ENCODE measurements at regions not wholly inside any gene's neighbourhood (a gene's known extent, or its start where the extent isn't known, plus 50 kb on each side); places are given as distances from the start of the nearest gene placed in this dataset.

GRCh38 chr5:109958082-109958481 is 268.4 kb downstream of the MAN2A1 start:
- Histone ChIP-seq H3K27ac (ENCODE audit: low read length) (no peak overlapping the region), H3K4me3 (ENCODE audit: low read length) (no peak overlapping the region), H3K9me3 (ENCODE audit: control insufficient read depth, insufficient read depth, low read length) (no peaks in the 10 kb centered on the region), H3K27me3 (ENCODE audit: control insufficient read depth, insufficient read depth, low read length) (no peaks in the 10 kb centered on the region), H3K36me3 (ENCODE audit: control insufficient read depth, insufficient read depth, low read length) (no peaks in the 10 kb centered on the region), H3K4me1 (ENCODE audit: control insufficient read depth, insufficient read depth, low read length) (no peaks in the 10 kb centered on the region)
- ATAC-seq (no peak), DNase-seq (no peak)
- H3K36me3 Mint-ChIP-seq = no peaks in the 10 kb centered on the region
- no peak overlapping the region for H3K4me3 Mint-ChIP-seq
- no peak for TF ChIP-seq CTCF (IDR thresholded peaks at IDR 0.05)
- H3K27me3 Mint-ChIP-seq (ENCODE audit: low read depth in 2 of 2) = no peaks in the 10 kb centered on the region
- 91% methylated on average over 5 of the region's 5 CpGs for whole genome bisulfite sequencing (ENCODE audit: insufficient coverage)
- intact Hi-C loops (cut with micrococcal nuclease) = no loop called here
- no peaks in the 10 kb centered on the region for H3K9me3 Mint-ChIP-seq
- H3K27ac Mint-ChIP-seq = no peak overlapping the region
- H3K4me1 Mint-ChIP-seq = no peaks in the 10 kb centered on the region

- ATAC-seq = no peak
- H3K27me3 Mint-ChIP-seq (ENCODE audit: low read depth in 2 of 2) = no peaks in the 10 kb centered on the region
- H3K9me3 Mint-ChIP-seq = no peaks in the 10 kb centered on the region
- Histone ChIP-seq H3K27ac (ENCODE audit: low read length) (no peak overlapping the region), H3K4me3 (ENCODE audit: low read length) (no peak overlapping the region), H3K4me1 (ENCODE audit: control insufficient read depth, insufficient read depth, low read length) (no peaks in the 10 kb centered on the region), H3K9me3 (ENCODE audit: control insufficient read depth, insufficient read depth, low read length) (no peaks in the 10 kb centered on the region), H3K36me3 (ENCODE audit: control insufficient read depth, insufficient read depth, low read length) (no peaks in the 10 kb centered on the region), H3K27me3 (ENCODE audit: control insufficient read depth, insufficient read depth, low read length) (no peaks in the 10 kb centered on the region)
- WGBS (ENCODE audit: insufficient coverage) = 92% methylated on average over 1 of the region's 1 CpG
- H3K27ac Mint-ChIP-seq = no peak overlapping the region
- H3K4me3 Mint-ChIP-seq = no peak overlapping the region
- no peak for TF ChIP-seq CTCF (IDR thresholded peaks at IDR 0.05)
- DNase-seq = no peak
- H3K4me1 Mint-ChIP-seq = no peaks in the 10 kb centered on the region
- H3K36me3 Mint-ChIP-seq = no peaks in the 10 kb centered on the region
- intact Hi-C loops (cut with micrococcal nuclease) = no loop called here
Observed at GRCh38 chr5:109959652-109960051, 269.9 kb downstream of the MAN2A1 start.

- no peak overlapping the region for H3K4me3 Mint-ChIP-seq
- ATAC-seq (no peak), DNase-seq (no peak)
- H3K36me3 Mint-ChIP-seq = no peaks in the 10 kb centered on the region
- no peaks in the 10 kb centered on the region for H3K9me3 Mint-ChIP-seq
- Histone ChIP-seq H3K36me3 (ENCODE audit: control insufficient read depth, insufficient read depth, low read length) (no peaks in the 10 kb centered on the region), H3K4me3 (ENCODE audit: low read length) (no peak overlapping the region), H3K4me1 (ENCODE audit: control insufficient read depth, insufficient read depth, low read length) (no peaks in the 10 kb centered on the region), H3K27ac (ENCODE audit: low read length) (no peak overlapping the region), H3K9me3 (ENCODE audit: control insufficient read depth, insufficient read depth, low read length) (no peaks in the 10 kb centered on the region), H3K27me3 (ENCODE audit: control insufficient read depth, insufficient read depth, low read length) (no peaks in the 10 kb centered on the region)
- TF ChIP-seq CTCF (IDR thresholded peaks at IDR 0.05) = no peak
- intact Hi-C loops (cut with micrococcal nuclease) = no loop called here
- H3K27me3 Mint-ChIP-seq (ENCODE audit: low read depth in 2 of 2) = no peaks in the 10 kb centered on the region
- WGBS (ENCODE audit: insufficient coverage) = 78% methylated on average over 1 of the region's 1 CpG
- no peaks in the 10 kb centered on the region for H3K4me1 Mint-ChIP-seq
- H3K27ac Mint-ChIP-seq = no peak overlapping the region
Observed at GRCh38 chr5:109961751-109962150, 272.0 kb downstream of the MAN2A1 start.

- no peaks in the 10 kb centered on the region for H3K27me3 Mint-ChIP-seq (ENCODE audit: low read depth in 2 of 2)
- 11% methylated on average over 1 of the region's 1 CpG for WGBS (ENCODE audit: insufficient coverage)
- no peak overlapping the region for H3K27ac ChIP-seq (ENCODE audit: low read length)
Observed at GRCh38 chr5:109962882-109963603, 273.3 kb downstream of the MAN2A1 start.

More at GRCh38 chr5:109962882-109963603, 273.3 kb downstream of the MAN2A1 start:
- Histone ChIP-seq H3K9me3 (ENCODE audit: control insufficient read depth, insufficient read depth, low read length) (no peaks in the 10 kb centered on the region), H3K27me3 (ENCODE audit: control insufficient read depth, insufficient read depth, low read length) (no peaks in the 10 kb centered on the region), H3K4me1 (ENCODE audit: control insufficient read depth, insufficient read depth, low read length) (no peaks in the 10 kb centered on the region), H3K4me3 (ENCODE audit: low read length) (no peak overlapping the region), H3K36me3 (ENCODE audit: control insufficient read depth, insufficient read depth, low read length) (no peaks in the 10 kb centered on the region)
- DNase-seq = no peak
- no peak for ATAC-seq
- TF ChIP-seq CTCF (IDR thresholded peaks at IDR 0.05) = no peak
- Mint-ChIP-seq H3K4me3 (no peak overlapping the region), H3K36me3 (no peaks in the 10 kb centered on the region), H3K27ac (no peak overlapping the region), H3K4me1 (no peaks in the 10 kb centered on the region), H3K9me3 (no peaks in the 10 kb centered on the region)
- intact Hi-C loops (cut with micrococcal nuclease) = no loop called here

Data from natural killer cell (primary cell).